ENCODE measurements at regions not wholly inside any gene's neighbourhood (a gene's known extent, or its start where the extent isn't known, plus 50 kb on each side); places are given as distances from the start of the nearest gene placed in this dataset.

GRCh38 chr2:149921911-149922616, 334.5 kb upstream of the MMADHC start:
- ChIA-PET CTCF (no interaction called here), POLR2A (no interaction called here)
- Histone ChIP-seq H3K9me3 (ENCODE audit: control extremely low read depth in 1 of 5, control insufficient read depth in 4 of 5, insufficient read depth in 2 of 5, low read depth in 1 of 5, low read length in 4 of 5) (peaks cover 0 to 1% (median 0%) of the 10 kb centered on the region in 5 experiments), H3K4me1 (ENCODE audit: control extremely low read depth in 1 of 4, control insufficient read depth in 4 of 4, insufficient read depth in 4 of 4, low read length in 3 of 4) (no peaks in the 10 kb centered on the region), H3K4me3 (ENCODE audit: control insufficient read depth in 1 of 7, extremely low read depth in 1 of 7, insufficient read depth in 4 of 7, low read depth in 2 of 7, low read length in 6 of 7) (no peak overlapping the region), H3K27ac (ENCODE audit: insufficient read depth in 1 of 2, low read depth in 1 of 2, low read length in 2 of 2, poor library complexity in 1 of 2, severe bottlenecking in 2 of 2) (no peak overlapping the region), H3K36me3 (ENCODE audit: control insufficient read depth in 4 of 4, insufficient read depth in 4 of 4, low read length in 3 of 4) (no peaks in the 10 kb centered on the region), H3K27me3 (replicated peaks in 2 of 5; ENCODE audit: control insufficient read depth in 4 of 5, insufficient read depth in 5 of 5, low read length in 4 of 5) (no peaks in the 10 kb centered on the region)
- DNase-seq, result no peak
- WGBS (ENCODE audit: insufficient coverage), result 100% methylated on average over 1 of the region's 2 CpGs

GRCh38 chr2:149920389-149920788, 332.8 kb upstream of the MMADHC start:
- ChIA-PET CTCF (no interaction called here), POLR2A (no interaction called here)
- no CpG with 5 or more reads among the region's 3 CpGs for WGBS (ENCODE audit: insufficient coverage)

GRCh38 chr2:149915151-149915550, 327.6 kb upstream of the MMADHC start:
- Histone ChIP-seq H3K4me1 (ENCODE audit: control extremely low read depth in 1 of 4, control insufficient read depth in 4 of 4, insufficient read depth in 4 of 4, low read length in 3 of 4) (no peaks in the 10 kb centered on the region), H3K4me3 (ENCODE audit: control insufficient read depth in 1 of 7, extremely low read depth in 1 of 7, insufficient read depth in 4 of 7, low read depth in 2 of 7, low read length in 6 of 7) (no peak overlapping the region), H3K9me3 (ENCODE audit: control extremely low read depth in 1 of 5, control insufficient read depth in 4 of 5, insufficient read depth in 2 of 5, low read depth in 1 of 5, low read length in 4 of 5) (peaks cover 0 to 1% (median 0%) of the 10 kb centered on the region in 5 experiments), H3K27me3 (replicated peaks in 2 of 5; ENCODE audit: control insufficient read depth in 4 of 5, insufficient read depth in 5 of 5, low read length in 4 of 5) (no peaks in the 10 kb centered on the region), H3K36me3 (ENCODE audit: control insufficient read depth in 4 of 4, insufficient read depth in 4 of 4, low read length in 3 of 4) (no peaks in the 10 kb centered on the region), H3K27ac (ENCODE audit: insufficient read depth in 1 of 2, low read depth in 1 of 2, low read length in 2 of 2, poor library complexity in 1 of 2, severe bottlenecking in 2 of 2) (no peak overlapping the region)
- POLR2A ChIA-PET, result no interaction called here
- DNase-seq, result no peak
- WGBS (ENCODE audit: insufficient coverage), result 93% methylated on average over 2 of the region's 3 CpGs
- CTCF ChIA-PET, result no interaction called here

More at GRCh38 chr2:149920389-149920788, 332.8 kb upstream of the MMADHC start:
- Histone ChIP-seq H3K36me3 (ENCODE audit: control insufficient read depth in 4 of 4, insufficient read depth in 4 of 4, low read length in 3 of 4) (no peaks in the 10 kb centered on the region), H3K9me3 (ENCODE audit: control extremely low read depth in 1 of 5, control insufficient read depth in 4 of 5, insufficient read depth in 2 of 5, low read depth in 1 of 5, low read length in 4 of 5) (peaks cover 0 to 1% (median 0%) of the 10 kb centered on the region in 5 experiments), H3K4me1 (ENCODE audit: control extremely low read depth in 1 of 4, control insufficient read depth in 4 of 4, insufficient read depth in 4 of 4, low read length in 3 of 4) (no peaks in the 10 kb centered on the region), H3K27me3 (replicated peaks in 2 of 5; ENCODE audit: control insufficient read depth in 4 of 5, insufficient read depth in 5 of 5, low read length in 4 of 5) (no peaks in the 10 kb centered on the region), H3K27ac (ENCODE audit: insufficient read depth in 1 of 2, low read depth in 1 of 2, low read length in 2 of 2, poor library complexity in 1 of 2, severe bottlenecking in 2 of 2) (no peak overlapping the region), H3K4me3 (ENCODE audit: control insufficient read depth in 1 of 7, extremely low read depth in 1 of 7, insufficient read depth in 4 of 7, low read depth in 2 of 7, low read length in 6 of 7) (no peak overlapping the region)
- no peak for DNase-seq

- Histone ChIP-seq H3K4me1 (ENCODE audit: control extremely low read depth in 1 of 4, control insufficient read depth in 4 of 4, insufficient read depth in 4 of 4, low read length in 3 of 4) (no peaks in the 10 kb centered on the region), H3K36me3 (ENCODE audit: control insufficient read depth in 4 of 4, insufficient read depth in 4 of 4, low read length in 3 of 4) (no peaks in the 10 kb centered on the region), H3K27me3 (replicated peaks in 2 of 5; ENCODE audit: control insufficient read depth in 4 of 5, insufficient read depth in 5 of 5, low read length in 4 of 5) (no peaks in the 10 kb centered on the region), H3K9me3 (ENCODE audit: control extremely low read depth in 1 of 5, control insufficient read depth in 4 of 5, insufficient read depth in 2 of 5, low read depth in 1 of 5, low read length in 4 of 5) (no peaks in the 10 kb centered on the region), H3K27ac (ENCODE audit: insufficient read depth in 1 of 2, low read depth in 1 of 2, low read length in 2 of 2, poor library complexity in 1 of 2, severe bottlenecking in 2 of 2) (no peak overlapping the region), H3K4me3 (ENCODE audit: control insufficient read depth in 1 of 7, extremely low read depth in 1 of 7, insufficient read depth in 4 of 7, low read depth in 2 of 7, low read length in 6 of 7) (no peak overlapping the region)
- ChIA-PET CTCF (no interaction called here), POLR2A (no interaction called here)
- WGBS (ENCODE audit: insufficient coverage), result 100% methylated on average over 1 of the region's 3 CpGs
- DNase-seq, result no peak
Observed at GRCh38 chr2:149908726-149909683, 321.4 kb upstream of the MMADHC start.

- Histone ChIP-seq H3K27me3 (replicated peaks in 2 of 5; ENCODE audit: control insufficient read depth in 4 of 5, insufficient read depth in 5 of 5, low read length in 4 of 5) (no peaks in the 10 kb centered on the region), H3K4me3 (ENCODE audit: control insufficient read depth in 1 of 7, extremely low read depth in 1 of 7, insufficient read depth in 4 of 7, low read depth in 2 of 7, low read length in 6 of 7) (no peak overlapping the region), H3K27ac (ENCODE audit: insufficient read depth in 1 of 2, low read depth in 1 of 2, low read length in 2 of 2, poor library complexity in 1 of 2, severe bottlenecking in 2 of 2) (no peak overlapping the region), H3K4me1 (ENCODE audit: control extremely low read depth in 1 of 4, control insufficient read depth in 4 of 4, insufficient read depth in 4 of 4, low read length in 3 of 4) (no peaks in the 10 kb centered on the region), H3K9me3 (ENCODE audit: control extremely low read depth in 1 of 5, control insufficient read depth in 4 of 5, insufficient read depth in 2 of 5, low read depth in 1 of 5, low read length in 4 of 5) (no peaks in the 10 kb centered on the region), H3K36me3 (ENCODE audit: control insufficient read depth in 4 of 4, insufficient read depth in 4 of 4, low read length in 3 of 4) (no peaks in the 10 kb centered on the region)
- ChIA-PET POLR2A (no interaction called here), CTCF (interaction anchor here (0.6 kb wide), 3 partner anchors 33 to 1732 kb away, joined by 3 read pairs; no protein-coding TSS in a partner anchor)
- 93% methylated on average over 4 of the region's 5 CpGs for WGBS (ENCODE audit: insufficient coverage)
- DNase-seq, result no peak
Observed at GRCh38 chr2:149906886-149907285, 319.3 kb upstream of the MMADHC start.

GRCh38 chr2:149904352-149905175, 317.0 kb upstream of the MMADHC start:
- no peak for DNase-seq
- Histone ChIP-seq H3K9me3 (ENCODE audit: control extremely low read depth in 1 of 5, control insufficient read depth in 4 of 5, insufficient read depth in 2 of 5, low read depth in 1 of 5, low read length in 4 of 5) (peaks cover 0 to 3% (median 0%) of the 10 kb centered on the region in 5 experiments), H3K27ac (ENCODE audit: insufficient read depth in 1 of 2, low read depth in 1 of 2, low read length in 2 of 2, poor library complexity in 1 of 2, severe bottlenecking in 2 of 2) (no peak overlapping the region), H3K36me3 (ENCODE audit: control insufficient read depth in 4 of 4, insufficient read depth in 4 of 4, low read length in 3 of 4) (no peaks in the 10 kb centered on the region), H3K27me3 (replicated peaks in 2 of 5; ENCODE audit: control insufficient read depth in 4 of 5, insufficient read depth in 5 of 5, low read length in 4 of 5) (peaks cover 0 to 1% (median 0%) of the 10 kb centered on the region in 5 experiments), H3K4me3 (ENCODE audit: control insufficient read depth in 1 of 7, extremely low read depth in 1 of 7, insufficient read depth in 4 of 7, low read depth in 2 of 7, low read length in 6 of 7) (no peak overlapping the region), H3K4me1 (ENCODE audit: control extremely low read depth in 1 of 4, control insufficient read depth in 4 of 4, insufficient read depth in 4 of 4, low read length in 3 of 4) (no peaks in the 10 kb centered on the region)
- CTCF ChIA-PET, result no interaction called here
- POLR2A ChIA-PET, result no interaction called here
- WGBS (ENCODE audit: insufficient coverage), result 98% methylated on average over 5 of the region's 7 CpGs

Measured in common myeloid progenitor, CD34-positive (primary cell).